ENCODE measurements at regions not wholly inside any gene's neighbourhood (a gene's known extent, or its start where the extent isn't known, plus 50 kb on each side); places are given as distances from the start of the nearest gene placed in this dataset.

- no peak overlapping the region for H3K4me3 ChIP-seq (ENCODE audit: low read length)
- TF ChIP-seq ZNF274 (IDR thresholded peaks at IDR 0.05; ENCODE audit: low read depth, low read length) = no peak
Observed at GRCh38 chr3:144403040-144403457, 431.4 kb downstream of the DIPK2A start.

GRCh38 chr3:144407335-144407734 is 435.7 kb downstream of the DIPK2A start:
- TF ChIP-seq ZNF274 (IDR thresholded peaks at IDR 0.05; ENCODE audit: low read depth, low read length) = no peak
- no peak overlapping the region for H3K4me3 ChIP-seq (ENCODE audit: low read length)

GRCh38 chr3:144409319-144409718 is 437.7 kb downstream of the DIPK2A start:
- no peak for TF ChIP-seq ZNF274 (IDR thresholded peaks at IDR 0.05; ENCODE audit: low read depth, low read length)
- no peak overlapping the region for H3K4me3 ChIP-seq (ENCODE audit: low read length)

- H3K4me3 ChIP-seq (ENCODE audit: low read length) = no peak overlapping the region
- TF ChIP-seq ZNF274 (IDR thresholded peaks at IDR 0.05; ENCODE audit: low read depth, low read length) = no peak
Observed at GRCh38 chr3:144413068-144413467, 441.4 kb downstream of the DIPK2A start.

- no peak for TF ChIP-seq ZNF274 (IDR thresholded peaks at IDR 0.05; ENCODE audit: low read depth, low read length)
- H3K4me3 ChIP-seq (ENCODE audit: low read length) = no peak overlapping the region
Observed at GRCh38 chr3:144415492-144415891, 443.9 kb downstream of the DIPK2A start.

GRCh38 chr3:144424606-144425005 is 453.0 kb downstream of the DIPK2A start:
- no peak overlapping the region for H3K4me3 ChIP-seq (ENCODE audit: low read length)
- no peak for TF ChIP-seq ZNF274 (IDR thresholded peaks at IDR 0.05; ENCODE audit: low read depth, low read length)

- TF ChIP-seq ZNF274 (IDR thresholded peaks at IDR 0.05; ENCODE audit: low read depth, low read length) = no peak
- no peak overlapping the region for H3K4me3 ChIP-seq (ENCODE audit: low read length)
Observed at GRCh38 chr3:144426366-144426765, 454.7 kb downstream of the DIPK2A start.

- no peak overlapping the region for H3K4me3 ChIP-seq (ENCODE audit: low read length)
Observed at GRCh38 chr3:144426967-144427366, 455.3 kb downstream of the DIPK2A start.

GRCh38 chr3:144429719-144430121 is 458.1 kb downstream of the DIPK2A start:
- no peak for TF ChIP-seq ZNF274 (IDR thresholded peaks at IDR 0.05; ENCODE audit: low read depth, low read length)
- H3K4me3 ChIP-seq (ENCODE audit: low read length) = no peak overlapping the region

More at GRCh38 chr3:144426967-144427366, 455.3 kb downstream of the DIPK2A start:
- TF ChIP-seq ZNF274 (IDR thresholded peaks at IDR 0.05; ENCODE audit: low read depth, low read length) = no peak

GRCh38 chr3:144431134-144431533 is 459.5 kb downstream of the DIPK2A start:
- H3K4me3 ChIP-seq (ENCODE audit: low read length) = no peak overlapping the region

GRCh38 chr3:144433006-144433405 is 461.4 kb downstream of the DIPK2A start:
- no peak for TF ChIP-seq ZNF274 (IDR thresholded peaks at IDR 0.05; ENCODE audit: low read depth, low read length)
- no peak overlapping the region for H3K4me3 ChIP-seq (ENCODE audit: low read length)

More at GRCh38 chr3:144431134-144431533, 459.5 kb downstream of the DIPK2A start:
- TF ChIP-seq ZNF274 (IDR thresholded peaks at IDR 0.05; ENCODE audit: low read depth, low read length) = no peak

- TF ChIP-seq ZNF274 (IDR thresholded peaks at IDR 0.05; ENCODE audit: low read depth, low read length) = no peak
- no peak overlapping the region for H3K4me3 ChIP-seq (ENCODE audit: low read length)
Observed at GRCh38 chr3:144437989-144438388, 466.4 kb downstream of the DIPK2A start.

GRCh38 chr3:144444061-144444460 is 472.4 kb downstream of the DIPK2A start:
- TF ChIP-seq ZNF274 (IDR thresholded peaks at IDR 0.05; ENCODE audit: low read depth, low read length) = no peak
- H3K4me3 ChIP-seq (ENCODE audit: low read length) = no peak overlapping the region

GRCh38 chr3:144444546-144444945 is 472.9 kb downstream of the DIPK2A start:
- H3K4me3 ChIP-seq (ENCODE audit: low read length) = no peak overlapping the region
- TF ChIP-seq ZNF274 (IDR thresholded peaks at IDR 0.05; ENCODE audit: low read depth, low read length) = no peak

GRCh38 chr3:144455841-144456440 is 484.3 kb downstream of the DIPK2A start:
- no peak for TF ChIP-seq ZNF274 (IDR thresholded peaks at IDR 0.05; ENCODE audit: low read depth, low read length)
- H3K4me3 ChIP-seq (ENCODE audit: low read length) = no peak overlapping the region

GRCh38 chr3:144457758-144458157 is 486.1 kb downstream of the DIPK2A start:
- no peak overlapping the region for H3K4me3 ChIP-seq (ENCODE audit: low read length)
- TF ChIP-seq ZNF274 (IDR thresholded peaks at IDR 0.05; ENCODE audit: low read depth, low read length) = no peak
